HG03565 (cell line): ENCODE measurements at regions not wholly inside any gene's neighbourhood (a gene's known extent, or its start where the extent isn't known, plus 50 kb on each side); places are given as distances from the start of the nearest gene placed in this dataset.

Experiments used
- ATAC-seq: cut with Tn5 transposase; IDR thresholded peaks from one replicate; pipeline ENCODE4 v1.9.1; 2021; ENCODE audit warnings: mild to moderate bottlenecking, moderate library complexity; ENCODE audit not compliant: unreplicated experiment

DNA sequence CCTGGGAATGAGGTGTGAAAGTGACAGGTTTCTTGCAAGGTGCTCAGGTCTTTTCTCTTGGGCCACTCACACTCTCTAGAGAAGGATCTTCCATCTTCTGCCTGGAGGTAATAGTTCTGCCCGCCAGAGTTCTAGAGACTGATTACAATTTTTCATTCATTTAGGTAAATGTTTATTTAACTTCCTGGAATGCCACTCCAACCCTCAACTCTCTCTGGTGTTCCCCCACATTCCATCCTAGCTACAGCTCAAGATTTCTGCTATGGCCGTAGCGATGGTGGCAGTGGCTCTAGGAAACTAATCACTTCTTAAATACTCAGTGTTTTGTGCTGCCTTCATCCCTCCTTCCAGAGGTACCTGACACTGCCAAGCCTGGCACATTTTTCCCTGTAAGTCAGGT, 174.6 kb downstream of the WDR11 start:
- ATAC-seq, result no peak

DNA sequence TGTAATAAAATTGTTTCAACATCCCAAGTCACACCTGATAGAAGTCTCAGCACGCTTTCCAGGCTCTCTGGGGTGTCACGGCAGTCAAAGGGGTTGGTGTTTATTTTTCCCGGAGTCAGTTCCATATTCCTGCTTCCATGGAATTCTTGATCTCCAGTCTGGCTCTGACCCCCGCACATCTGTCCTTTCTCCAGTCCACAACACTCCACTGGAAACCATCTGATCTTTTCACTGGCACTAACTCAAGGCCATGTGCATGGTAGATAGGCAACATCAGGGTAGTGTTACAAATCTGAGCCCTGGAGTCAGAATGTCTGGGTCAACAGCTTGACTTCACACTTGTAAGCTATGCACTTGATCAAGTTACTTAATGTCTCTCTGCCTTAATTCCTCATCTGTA, 176.2 kb downstream of the WDR11 start:
- no peak for ATAC-seq

DNA sequence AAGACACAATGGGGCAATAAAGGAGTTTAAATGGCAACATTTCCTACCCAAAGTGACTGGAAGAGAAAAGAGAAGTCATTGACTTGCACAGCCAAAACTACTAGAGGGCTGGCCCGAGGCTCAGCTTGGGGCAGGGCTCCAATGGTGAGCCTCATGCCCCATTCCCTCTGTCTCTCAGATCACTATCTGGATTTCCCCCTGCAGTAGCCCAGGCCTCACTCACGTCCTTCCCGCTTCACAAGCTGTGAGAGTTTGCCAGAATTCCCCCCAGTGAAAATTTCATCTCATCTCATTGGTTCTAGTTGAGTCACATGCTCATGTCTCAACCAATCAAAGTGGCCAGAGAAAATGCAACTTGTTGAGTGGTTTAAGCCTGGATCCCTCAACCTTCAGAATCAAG, 181.3 kb downstream of the WDR11 start:
- ATAC-seq, result no peak

DNA sequence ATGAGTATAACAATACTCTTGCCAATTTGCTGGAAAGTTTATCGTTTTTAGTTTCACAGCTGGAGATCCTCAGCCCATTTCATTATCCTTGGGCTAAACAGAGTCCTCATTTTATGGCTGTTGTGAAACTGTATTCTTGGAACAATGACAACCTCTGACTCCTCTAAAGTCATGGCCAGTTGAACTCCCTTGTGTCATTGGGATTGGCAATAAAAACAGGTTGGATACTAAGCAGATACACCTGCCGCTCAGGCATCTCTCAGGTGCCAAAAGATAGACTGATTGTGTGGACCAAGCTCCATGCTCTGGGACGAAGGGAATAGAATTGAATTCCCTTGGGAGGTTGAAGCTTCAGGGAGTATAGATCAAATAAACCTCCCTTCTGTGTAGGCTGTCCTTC, 182.2 kb downstream of the WDR11 start:
- ATAC-seq, result no peak

DNA sequence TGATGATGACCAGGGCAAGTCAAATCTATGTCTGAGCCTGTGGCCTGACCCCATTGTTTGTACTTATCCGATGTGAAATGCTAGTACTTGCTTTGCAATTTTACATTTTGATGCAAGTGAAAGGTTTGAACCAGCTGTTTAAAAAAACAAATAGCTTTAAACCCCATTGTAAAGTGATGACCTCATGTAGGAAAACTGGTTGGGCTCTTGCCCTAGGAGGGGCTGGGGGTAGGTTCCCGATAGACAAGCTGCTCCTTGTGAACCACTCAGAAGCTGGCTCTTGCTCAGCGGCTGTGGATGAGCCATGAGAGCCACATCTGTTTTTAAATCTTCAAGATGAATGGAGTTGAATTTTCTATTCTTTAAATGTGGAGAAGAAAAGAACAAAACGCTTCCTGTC, 185.3 kb downstream of the WDR11 start:
- ATAC-seq, result no peak

DNA sequence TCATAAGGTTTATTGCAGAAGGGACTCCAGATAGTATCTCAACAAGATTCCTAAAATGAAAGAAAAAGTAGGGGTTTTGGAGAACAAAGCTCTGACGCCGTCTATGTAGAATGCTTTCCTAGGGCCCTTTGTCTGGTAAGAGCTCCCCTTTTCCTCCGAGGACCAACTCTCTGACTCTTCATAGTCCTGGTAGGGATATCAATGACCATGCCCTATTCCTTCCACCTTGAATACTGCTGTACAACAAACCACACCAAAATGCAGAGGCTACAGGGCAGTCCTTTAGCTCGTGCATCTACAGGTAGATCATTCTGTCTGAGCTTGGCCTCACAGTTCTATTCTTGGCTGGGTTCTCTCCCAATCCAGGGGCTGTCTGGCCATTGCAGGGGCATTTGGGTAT, 190.3 kb downstream of the WDR11 start:
- ATAC-seq, result no peak

DNA sequence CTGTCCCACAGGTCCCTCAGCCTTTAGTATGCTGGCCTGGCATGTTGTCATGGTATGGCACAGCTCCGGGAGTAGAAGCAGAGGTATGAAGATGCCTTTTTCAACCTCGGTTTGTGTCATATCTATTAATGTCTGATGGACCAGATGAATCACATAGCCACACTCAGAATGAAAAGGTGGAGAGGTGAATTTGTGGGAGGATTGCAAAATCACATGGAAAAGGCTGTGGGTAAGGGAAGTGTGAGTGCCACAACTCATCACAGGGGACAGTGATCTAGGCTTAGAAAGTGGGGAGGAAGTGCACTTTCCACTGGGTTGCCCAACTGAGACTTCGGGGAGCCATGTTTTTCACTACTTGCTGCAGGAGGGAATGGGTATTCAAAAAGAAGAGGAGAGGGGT, 190.7 kb downstream of the WDR11 start:
- no peak for ATAC-seq

- ATAC-seq, result no peak
Measured at GRCh38 chr10:121042342-121042741, 191.2 kb downstream of the WDR11 start.

GRCh38 chr10:121043124-121043849, 192.1 kb downstream of the WDR11 start:
- ATAC-seq, result no peak

DNA sequence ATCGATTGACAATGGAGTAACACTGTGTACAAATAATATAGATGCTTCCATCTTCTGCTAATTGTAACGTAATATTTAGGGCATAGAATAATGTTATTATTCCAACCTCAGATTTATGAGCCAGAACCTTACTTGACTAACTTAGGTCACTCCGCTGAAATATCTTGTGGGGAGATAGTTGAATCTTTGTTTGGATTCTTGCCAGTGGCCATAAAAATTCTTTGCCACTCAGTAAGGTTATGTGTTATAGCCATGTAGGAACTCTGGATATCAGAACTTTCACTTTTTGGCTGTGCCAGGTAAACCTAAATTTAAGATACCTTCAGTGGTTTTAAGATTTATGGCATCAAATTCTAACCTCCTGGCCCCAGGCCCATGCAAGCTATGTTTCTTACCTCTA, 197.6 kb downstream of the WDR11 start:
- no peak for ATAC-seq

DNA sequence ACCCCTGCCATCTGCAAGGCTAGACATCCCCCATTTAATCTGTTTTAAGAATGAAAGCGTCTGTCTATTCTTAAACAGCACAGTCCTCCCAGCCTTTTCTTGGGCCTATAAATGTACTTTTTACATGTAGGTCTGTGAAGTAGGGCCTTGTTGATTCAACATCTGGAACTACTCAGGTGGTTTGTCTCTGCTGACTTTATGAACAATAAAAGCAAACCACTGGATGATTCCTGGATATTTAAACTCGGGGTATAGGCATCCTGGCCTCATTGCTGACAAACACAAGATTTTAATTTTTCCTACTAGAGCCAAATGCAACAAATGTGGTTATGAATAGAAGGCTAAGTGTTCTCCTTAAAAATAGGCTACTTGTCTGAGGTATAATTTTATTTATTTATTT, 198.3 kb downstream of the WDR11 start:
- no peak for ATAC-seq

DNA sequence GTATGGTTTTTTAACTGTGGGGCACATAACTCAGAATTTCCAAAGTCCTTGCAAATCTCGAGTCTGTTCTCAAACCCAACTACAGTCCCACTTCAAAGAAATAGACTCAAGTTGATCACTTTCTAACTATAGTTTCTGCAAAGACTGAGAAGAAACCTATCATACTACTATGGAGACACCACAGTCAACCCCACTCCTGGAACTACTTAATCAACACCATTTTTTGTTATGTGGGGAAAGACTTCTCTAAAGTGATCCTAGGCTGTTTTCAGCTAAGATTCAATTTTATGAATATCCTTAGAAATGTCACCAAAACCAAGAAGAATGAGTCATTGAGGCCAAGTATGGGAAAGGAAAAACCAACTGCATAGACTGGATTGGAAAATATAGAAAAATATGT, 198.8 kb downstream of the WDR11 start:
- ATAC-seq, result no peak

GRCh38 chr10:121051171-121051570, 200.0 kb downstream of the WDR11 start:
- no peak for ATAC-seq

- ATAC-seq, result no peak
Measured at GRCh38 chr10:121051696-121052279, 200.6 kb downstream of the WDR11 start.

DNA sequence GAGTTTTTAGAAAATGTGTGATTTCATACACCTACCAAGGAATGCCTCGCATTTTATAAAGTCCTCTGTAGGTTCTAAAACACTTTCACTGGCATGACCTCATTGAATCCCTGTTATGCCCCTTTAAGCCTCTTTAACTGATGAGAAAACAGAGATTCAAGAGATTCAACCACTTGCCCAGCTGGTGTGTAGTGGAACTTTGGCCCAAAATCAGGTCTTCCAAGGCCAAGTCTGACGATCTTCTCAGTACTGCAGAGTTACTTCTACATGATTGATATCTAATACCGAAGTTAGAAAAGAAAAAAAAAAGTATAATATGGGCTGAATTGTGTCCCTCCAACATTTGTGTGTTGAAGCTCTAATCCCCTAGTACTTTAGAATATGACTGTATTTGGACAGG, 202.0 kb downstream of the WDR11 start:
- ATAC-seq, result no peak

GRCh38 chr10:121054874-121055273, 203.7 kb downstream of the WDR11 start:
- ATAC-seq, result no peak

- ATAC-seq, result no peak
Measured at GRCh38 chr10:121057269-121057668, 206.1 kb downstream of the WDR11 start.

DNA sequence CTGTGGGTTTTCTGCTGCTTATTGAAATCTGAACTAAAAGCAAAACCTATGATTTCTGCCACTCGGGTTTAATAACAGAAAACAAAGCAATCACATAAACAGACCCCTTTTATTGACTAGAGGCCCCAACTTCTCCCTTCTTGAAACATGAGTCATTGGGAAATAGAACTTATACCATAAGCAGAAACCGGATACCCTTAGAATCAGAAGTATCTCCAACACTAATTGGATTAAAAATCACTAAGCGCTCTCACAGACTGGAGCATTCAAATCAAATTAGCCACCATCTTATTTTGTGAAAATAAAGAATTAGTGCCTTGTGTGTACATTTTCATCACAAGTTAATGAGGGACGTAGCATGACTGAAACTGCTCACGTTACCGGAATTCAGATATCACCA, 206.9 kb downstream of the WDR11 start:
- ATAC-seq, result no peak

DNA sequence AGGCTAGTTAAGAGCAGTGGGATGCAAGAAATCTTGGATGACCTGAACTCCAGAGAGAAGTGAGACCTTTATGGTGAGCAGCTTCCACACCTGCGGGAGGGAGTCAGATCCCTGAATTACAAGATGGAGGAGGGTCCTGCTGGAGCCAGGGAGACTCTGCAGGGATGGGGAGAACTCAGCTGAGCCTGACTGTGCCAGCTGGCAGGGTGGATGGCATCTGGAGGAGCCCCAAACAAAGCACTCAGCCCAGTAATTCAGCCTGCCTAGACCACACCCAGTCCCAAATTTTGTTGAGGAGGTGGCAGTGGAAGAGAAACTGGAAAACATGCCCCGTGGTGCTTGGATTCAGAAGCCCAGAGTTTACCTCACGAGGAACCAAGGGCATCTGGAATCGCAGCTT, 208.2 kb downstream of the WDR11 start:
- no peak for ATAC-seq

- ATAC-seq, result no peak
Measured at GRCh38 chr10:121062115-121062514, 211.0 kb downstream of the WDR11 start.

DNA sequence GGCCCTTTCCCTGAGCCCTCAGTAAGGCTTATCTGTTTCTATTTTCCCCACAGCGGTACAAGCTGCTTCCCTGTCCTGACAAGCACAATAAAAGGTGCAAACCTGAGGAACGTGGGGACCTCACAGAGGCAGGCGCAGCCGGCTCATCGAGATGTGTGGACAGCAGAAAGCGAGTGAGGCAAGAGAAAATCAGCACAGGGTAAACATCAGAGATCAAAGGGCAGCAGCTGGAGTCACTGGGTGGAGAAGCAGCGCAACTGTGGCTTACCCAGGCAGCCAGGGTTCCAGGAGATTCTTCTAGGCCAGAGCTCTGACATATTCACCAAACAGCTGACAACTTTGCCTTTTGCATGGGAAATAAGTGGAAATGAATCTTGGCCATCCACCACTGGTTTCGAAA, 212.6 kb downstream of the WDR11 start:
- ATAC-seq, result no peak

DNA sequence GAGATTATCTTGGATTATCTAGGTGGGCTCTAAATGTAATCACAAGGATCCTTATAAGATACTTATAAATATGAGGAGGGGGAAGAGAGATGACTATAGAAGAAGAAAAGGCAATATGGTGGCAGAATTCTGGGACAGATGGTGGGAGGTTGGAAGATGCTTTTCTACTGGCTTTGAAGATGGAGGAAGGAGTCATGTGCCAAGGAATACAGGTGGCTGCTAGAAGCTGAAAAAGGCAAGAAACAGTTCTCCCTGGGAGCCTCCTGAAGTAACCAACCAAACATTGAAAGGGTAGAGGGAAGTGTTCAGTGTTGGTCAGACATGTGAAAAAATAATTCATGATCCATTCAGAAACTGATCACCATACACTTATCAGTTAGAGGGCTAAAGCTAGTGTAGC, 213.3 kb downstream of the WDR11 start:
- ATAC-seq, result no peak

DNA sequence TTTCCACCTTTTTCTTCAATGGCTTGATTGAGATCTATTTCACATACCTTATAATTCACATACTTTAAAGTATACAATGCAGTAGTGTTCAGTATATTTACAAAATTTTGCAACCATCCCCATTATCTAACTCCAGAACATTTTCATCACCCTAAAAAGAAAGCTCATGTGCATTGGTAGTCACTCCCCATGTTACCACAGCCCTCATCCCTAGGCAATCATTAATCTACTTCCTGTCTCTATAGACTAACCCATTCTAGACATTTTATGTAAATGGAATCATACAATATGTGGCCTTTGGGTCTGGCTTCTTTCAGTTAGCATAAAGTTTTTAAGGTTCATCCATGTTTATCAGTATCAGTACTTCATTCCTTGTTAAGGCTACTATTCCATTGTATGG, 214.2 kb downstream of the WDR11 start:
- ATAC-seq, result no peak
